ENCODE measurements at regions not wholly inside any gene's neighbourhood (a gene's known extent, or its start where the extent isn't known, plus 50 kb on each side); places are given as distances from the start of the nearest gene placed in this dataset.

- no peaks in the 10 kb centered on the region for H3K36me3 ChIP-seq (ENCODE audit: low read depth, missing control alignments)
Measured at GRCh38 chr5:44641820-44642219, 166.9 kb upstream of the MRPS30 start.

GRCh38 chr5:44640945-44641456, 167.7 kb upstream of the MRPS30 start:
- WGBS, 2 donors = 96 to 97% methylated on average over 3 to 5 of the region's 5 CpGs
- Histone ChIP-seq H3K9me3 (no peaks in the 10 kb centered on the region), H3K27me3 (no peaks in the 10 kb centered on the region), H3K4me3 (no peak overlapping the region), H3K27ac (no peak overlapping the region), H3K4me1 (no peaks in the 10 kb centered on the region), H3K36me3 (ENCODE audit: low read depth, missing control alignments) (no peaks in the 10 kb centered on the region)
- TF ChIP-seq CTCF (IDR thresholded peaks at IDR 0.05) = no peak
- TF ChIP-seq POLR2A (IDR thresholded peaks at IDR 0.05) = no peak
- intact Hi-C loops (cut with DNase I; ENCODE audit: low total_unique reads) = no loop called here
- DNase-seq = no peak

More at GRCh38 chr5:44641820-44642219, 166.9 kb upstream of the MRPS30 start:
- H3K27me3 ChIP-seq = no peaks in the 10 kb centered on the region
- DNase-seq = no peak
- H3K4me3 ChIP-seq = no peak overlapping the region
- no peaks in the 10 kb centered on the region for H3K9me3 ChIP-seq
- no peak for TF ChIP-seq CTCF (IDR thresholded peaks at IDR 0.05)
- TF ChIP-seq POLR2A (IDR thresholded peaks at IDR 0.05) = no peak
- WGBS, 2 donors = 80 to 100% methylated on average over 1 to 2 of the region's 2 CpGs
- H3K4me1 ChIP-seq = no peaks in the 10 kb centered on the region
- no peak overlapping the region for H3K27ac ChIP-seq
- intact Hi-C loops (cut with DNase I; ENCODE audit: low total_unique reads) = no loop called here

- intact Hi-C loops (cut with DNase I; ENCODE audit: low total_unique reads) = no loop called here
- no peaks in the 10 kb centered on the region for H3K36me3 ChIP-seq (ENCODE audit: low read depth, missing control alignments)
- WGBS, 2 donors = 65 to 72% methylated on average over 10 to 12 of the region's 12 CpGs
Measured at GRCh38 chr5:44637916-44638869, 170.6 kb upstream of the MRPS30 start.

GRCh38 chr5:44632344-44632743, 176.4 kb upstream of the MRPS30 start:
- no peaks in the 10 kb centered on the region for H3K4me1 ChIP-seq
- H3K9me3 ChIP-seq = no peaks in the 10 kb centered on the region
- WGBS, 2 donors = 91 to 93% methylated on average over 1 of the region's 1 CpG
- intact Hi-C loops (cut with DNase I; ENCODE audit: low total_unique reads) = no loop called here
- H3K4me3 ChIP-seq = no peak overlapping the region
- TF ChIP-seq POLR2A (IDR thresholded peaks at IDR 0.05) (no peak), CTCF (IDR thresholded peaks at IDR 0.05) (no peak)
- H3K27ac ChIP-seq = no peak overlapping the region
- no peaks in the 10 kb centered on the region for H3K27me3 ChIP-seq
- no peaks in the 10 kb centered on the region for H3K36me3 ChIP-seq (ENCODE audit: low read depth, missing control alignments)
- no peak for DNase-seq

More at GRCh38 chr5:44637916-44638869, 170.6 kb upstream of the MRPS30 start:
- H3K27me3 ChIP-seq = no peaks in the 10 kb centered on the region
- H3K27ac ChIP-seq = no peak overlapping the region
- H3K9me3 ChIP-seq = no peaks in the 10 kb centered on the region
- TF ChIP-seq CTCF (IDR thresholded peaks at IDR 0.05) = no peak
- TF ChIP-seq POLR2A (IDR thresholded peaks at IDR 0.05) = no peak
- no peak overlapping the region for H3K4me3 ChIP-seq
- DNase-seq = no peak
- H3K4me1 ChIP-seq = no peaks in the 10 kb centered on the region

All from testis (tissue), 2 donors.